ENCODE measurements at regions not wholly inside any gene's neighbourhood (a gene's known extent, or its start where the extent isn't known, plus 50 kb on each side); places are given as distances from the start of the nearest gene placed in this dataset.

DNA sequence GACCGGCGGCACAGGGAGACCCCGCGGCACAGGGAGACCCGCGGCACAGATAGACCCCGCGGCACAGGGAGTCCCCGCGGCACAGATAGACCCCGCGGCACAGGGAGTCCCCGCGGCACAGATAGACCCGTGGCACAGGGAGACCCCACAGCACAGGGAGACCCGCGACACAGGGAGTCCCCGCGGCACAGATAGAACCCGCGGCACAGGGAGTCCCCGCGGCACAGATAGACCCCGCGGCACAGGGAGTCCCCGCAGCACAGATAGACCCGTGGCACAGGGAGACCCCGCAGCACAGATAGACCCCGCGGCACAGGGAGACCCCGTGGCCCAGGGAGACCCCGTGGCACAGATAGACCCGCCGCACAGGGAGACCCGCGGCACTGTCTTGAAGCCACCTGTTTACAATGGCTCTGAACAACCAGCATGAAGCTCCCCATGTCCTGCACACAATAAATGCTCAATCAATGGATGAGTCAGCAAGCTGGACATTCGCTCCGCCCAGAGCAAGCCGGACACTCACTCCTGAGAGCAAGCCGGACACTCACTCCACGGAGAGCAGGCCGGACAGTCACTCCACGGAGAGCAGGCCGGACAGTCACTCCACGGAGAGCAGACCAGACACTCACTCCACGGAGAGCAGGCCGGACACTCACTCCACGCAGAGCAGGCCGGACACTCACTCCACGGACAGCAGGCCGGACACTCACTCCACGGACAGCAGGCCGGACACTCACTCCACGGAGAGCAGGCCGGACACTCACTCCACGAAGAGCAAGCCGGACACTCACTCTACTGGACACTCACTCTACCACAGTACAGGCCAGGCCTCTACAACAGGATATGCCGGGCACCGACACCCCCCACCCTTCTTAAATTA lies 121.9 kb downstream of the RFLNA start:
- no peak for TF ChIP-seq SUZ12 (IDR thresholded peaks at IDR 0.05; ENCODE audit: extremely low read depth, insufficient read depth, insufficient read length)
- TF ChIP-seq ZNF274 (IDR thresholded peaks at IDR 0.05; ENCODE audit: low read depth, low read length): no peak
